IPS-15b (cell line): ENCODE measurements at regions not wholly inside any gene's neighbourhood (a gene's known extent, or its start where the extent isn't known, plus 50 kb on each side); places are given as distances from the start of the nearest gene placed in this dataset.

ENCODE experiments used
- H3K27me3 ChIP-seq: one replicate; pipeline ENCODE4 v1.6.1; 2013; ENCODE audit warnings: low read length; ENCODE audit not compliant: control insufficient read depth, insufficient read depth
- H3K36me3 ChIP-seq: one replicate; pipeline ENCODE4 v1.6.1; 2013; ENCODE audit warnings: low read length; ENCODE audit not compliant: control insufficient read depth, insufficient read depth
- H3K4me1 ChIP-seq: one replicate; pipeline ENCODE4 v1.6.1; 2013; ENCODE audit warnings: mild to moderate bottlenecking, low read length; ENCODE audit not compliant: control insufficient read depth, insufficient read depth
- H3K4me3 ChIP-seq: one replicate; pipeline ENCODE4 v1.5.1; 2013; ENCODE audit warnings: low read depth, low read length
- H3K9ac ChIP-seq: one replicate; pipeline ENCODE4 v1.6.1; 2013; ENCODE audit warnings: low read depth, mild to moderate bottlenecking, low read length
- H3K9me3 ChIP-seq: one replicate; pipeline ENCODE4 v1.6.1; 2013; ENCODE audit warnings: mild to moderate bottlenecking, low read length; ENCODE audit not compliant: control insufficient read depth, insufficient read depth

DNA sequence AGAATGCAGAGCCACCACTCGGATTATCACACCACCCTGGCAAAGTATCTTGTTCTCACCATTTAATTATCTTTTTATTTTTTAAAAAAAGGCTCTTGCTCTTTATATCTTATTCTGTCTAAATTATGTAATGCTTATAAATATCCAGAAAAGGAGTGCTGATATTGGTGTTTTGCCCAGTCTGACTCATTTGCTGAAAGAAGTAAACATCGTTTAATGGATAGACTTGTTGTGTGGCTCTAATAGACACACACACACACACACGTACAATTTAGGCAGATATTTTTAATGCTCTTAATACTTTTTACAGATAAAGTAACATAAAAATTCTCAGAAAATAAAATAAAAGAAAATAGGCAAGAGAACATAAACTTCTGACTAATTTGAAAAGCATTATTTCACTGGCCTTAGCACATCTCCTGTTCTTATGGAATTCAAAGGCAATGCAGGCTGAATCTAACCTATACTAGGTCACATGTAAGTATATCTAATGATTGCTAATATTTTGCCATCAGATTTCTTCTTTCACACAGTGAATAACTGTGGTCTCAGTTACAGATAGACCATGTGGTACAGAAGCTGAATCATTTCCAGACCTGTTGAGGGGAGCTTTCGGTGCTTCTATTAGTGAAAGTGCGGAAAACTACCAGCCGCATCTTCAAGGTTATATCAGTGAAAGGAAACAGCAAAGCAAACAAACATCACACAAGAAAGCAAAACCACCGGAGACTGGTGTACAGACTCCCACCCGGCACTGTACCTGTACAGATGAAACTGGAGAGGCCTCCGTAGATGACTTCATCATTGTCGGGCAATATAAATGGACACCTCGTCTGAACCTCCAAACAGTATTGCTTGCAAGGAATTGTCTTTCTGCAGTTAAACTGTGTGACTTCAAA lies 642.1 kb upstream of the ARGLU1 start:
- no peak overlapping the region for H3K4me3 ChIP-seq
- H3K36me3 ChIP-seq: no peaks in the 10 kb centered on the region
- no peaks in the 10 kb centered on the region for H3K27me3 ChIP-seq
- peaks cover 2% of the 10 kb centered on the region for H3K4me1 ChIP-seq
- no peak overlapping the region for H3K9ac ChIP-seq
- no peaks in the 10 kb centered on the region for H3K9me3 ChIP-seq

DNA sequence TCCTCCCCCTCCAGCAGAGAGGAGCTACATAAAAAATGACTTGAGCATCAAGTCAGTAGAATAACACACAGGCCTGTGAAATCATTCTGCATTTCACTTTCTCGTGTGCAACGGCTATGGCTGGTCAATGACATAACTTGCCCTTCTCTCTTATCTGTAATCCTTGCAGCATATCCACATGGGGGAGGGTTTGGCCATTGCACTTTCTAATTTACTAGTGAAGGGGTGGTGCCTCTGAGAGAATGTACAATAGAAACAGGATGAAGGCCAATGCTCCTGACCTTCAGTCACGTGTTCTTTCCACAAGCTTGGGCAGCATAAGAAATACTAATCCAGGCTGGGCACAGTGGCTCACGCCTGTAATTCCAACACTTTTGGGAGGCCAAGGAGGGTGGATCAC lies 641.0 kb upstream of the ARGLU1 start:
- Histone ChIP-seq H3K9me3 (no peaks in the 10 kb centered on the region), H3K9ac (no peak overlapping the region), H3K4me1 (peaks cover 2% of the 10 kb centered on the region), H3K4me3 (no peak overlapping the region), H3K36me3 (no peaks in the 10 kb centered on the region), H3K27me3 (no peaks in the 10 kb centered on the region)

DNA sequence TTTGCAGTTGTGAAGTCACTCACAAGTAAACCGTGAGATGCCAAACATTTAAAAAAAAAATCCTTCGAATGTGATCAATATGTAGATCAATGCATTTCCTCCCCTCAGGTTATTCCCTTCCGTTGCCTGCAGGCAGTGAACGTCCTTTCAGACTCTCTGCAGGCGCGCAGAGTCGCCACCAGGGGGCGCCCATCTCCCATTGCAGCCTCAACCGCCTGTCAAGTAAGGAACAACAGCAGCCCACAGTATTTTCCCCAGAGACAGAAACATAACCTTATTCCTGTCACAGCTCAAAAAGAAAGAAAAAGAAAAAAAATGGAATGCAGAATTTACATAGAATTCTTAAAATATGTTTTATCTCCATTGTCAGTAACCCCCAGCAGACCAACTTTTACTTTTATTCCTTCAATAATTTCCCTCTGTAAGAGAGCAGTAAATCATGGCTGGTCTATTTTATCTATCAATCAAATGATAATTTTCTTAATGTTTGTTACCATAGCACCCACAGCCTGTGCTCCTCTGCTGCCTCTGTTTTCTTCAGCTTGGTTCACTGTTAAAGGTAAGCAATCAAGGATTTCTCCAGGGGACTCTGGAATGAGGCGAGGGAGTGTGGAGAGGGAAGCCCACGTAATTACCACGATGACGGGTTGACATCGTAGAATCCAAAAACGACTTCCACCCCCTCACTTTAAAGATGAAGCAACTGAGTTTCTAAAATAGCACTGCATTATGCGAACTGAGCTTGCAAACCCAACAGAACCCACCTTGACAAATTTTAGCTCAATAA lies 637.6 kb upstream of the ARGLU1 start:
- Histone ChIP-seq H3K4me1 (peaks cover 2% of the 10 kb centered on the region), H3K27me3 (no peaks in the 10 kb centered on the region), H3K9ac (no peak overlapping the region), H3K9me3 (no peaks in the 10 kb centered on the region), H3K36me3 (no peaks in the 10 kb centered on the region), H3K4me3 (no peak overlapping the region)

DNA sequence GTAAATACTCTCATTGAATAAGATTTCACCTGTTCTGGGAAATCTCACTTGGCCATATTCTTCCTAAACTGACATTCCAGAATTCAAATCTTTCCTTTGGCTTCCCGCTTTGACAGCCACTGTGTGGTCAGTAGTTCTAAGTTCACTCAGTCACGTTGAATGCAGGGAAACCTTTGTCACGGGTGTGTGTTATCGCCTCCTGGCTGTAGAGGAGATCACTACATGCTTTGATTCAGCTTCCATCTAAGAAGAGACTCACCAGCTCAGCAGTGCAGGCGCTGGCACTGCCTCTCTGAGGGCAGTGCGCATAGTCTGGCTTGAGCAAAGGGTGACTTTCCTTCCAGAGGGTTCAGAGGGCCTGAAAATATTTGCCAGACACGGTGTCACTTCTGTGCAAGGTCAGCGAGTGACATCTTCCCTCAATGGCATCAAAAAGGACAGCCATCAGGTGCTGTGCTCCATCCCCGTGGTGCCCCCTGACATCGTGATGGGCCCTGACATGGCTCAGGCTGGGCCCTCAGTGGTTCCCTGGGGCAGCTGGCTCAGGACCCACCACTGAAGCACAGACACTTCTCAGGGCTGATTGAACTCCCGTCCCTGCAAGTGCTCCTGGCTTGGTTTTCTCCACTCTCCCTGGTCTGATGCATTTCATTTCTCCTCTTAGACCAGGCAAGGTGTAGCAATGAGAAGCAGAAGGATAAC lies 635.4 kb upstream of the ARGLU1 start:
- peaks cover 2% of the 10 kb centered on the region for H3K4me1 ChIP-seq
- H3K9me3 ChIP-seq: no peaks in the 10 kb centered on the region
- no peak overlapping the region for H3K9ac ChIP-seq
- H3K27me3 ChIP-seq: no peaks in the 10 kb centered on the region
- H3K36me3 ChIP-seq: no peaks in the 10 kb centered on the region
- no peak overlapping the region for H3K4me3 ChIP-seq

DNA sequence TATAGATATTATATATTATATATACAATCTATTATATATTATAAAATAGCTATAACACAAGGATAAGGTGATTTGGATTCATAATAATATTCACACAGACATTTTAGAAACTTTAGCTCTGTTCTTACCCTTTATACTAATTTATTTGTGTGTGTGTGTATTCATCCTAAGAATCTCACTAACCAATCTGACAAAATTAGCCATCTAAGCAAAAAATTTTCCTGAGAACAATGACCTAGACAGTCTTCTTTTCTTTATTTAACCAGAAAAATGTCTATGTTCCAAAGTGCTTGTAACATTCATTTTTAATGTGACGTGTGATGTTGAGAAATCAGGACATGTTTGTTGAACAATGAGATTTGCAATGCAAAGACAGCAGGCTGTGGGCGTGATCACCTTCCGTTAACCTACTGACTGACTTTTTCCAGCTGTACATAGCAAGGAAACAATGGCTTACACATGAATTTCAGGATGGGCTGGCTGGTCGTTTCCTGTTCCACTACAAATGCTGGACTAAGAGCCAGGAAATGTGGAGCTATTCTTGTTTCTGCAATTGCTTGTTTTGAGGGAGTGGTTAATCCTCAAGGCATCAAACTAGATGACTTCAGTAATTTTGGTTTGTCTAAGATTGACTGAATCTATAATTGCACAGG lies 634.6 kb upstream of the ARGLU1 start:
- Histone ChIP-seq H3K4me3 (no peak overlapping the region), H3K4me1 (peaks cover 2% of the 10 kb centered on the region), H3K9ac (no peak overlapping the region), H3K36me3 (no peaks in the 10 kb centered on the region), H3K9me3 (no peaks in the 10 kb centered on the region), H3K27me3 (no peaks in the 10 kb centered on the region)

DNA sequence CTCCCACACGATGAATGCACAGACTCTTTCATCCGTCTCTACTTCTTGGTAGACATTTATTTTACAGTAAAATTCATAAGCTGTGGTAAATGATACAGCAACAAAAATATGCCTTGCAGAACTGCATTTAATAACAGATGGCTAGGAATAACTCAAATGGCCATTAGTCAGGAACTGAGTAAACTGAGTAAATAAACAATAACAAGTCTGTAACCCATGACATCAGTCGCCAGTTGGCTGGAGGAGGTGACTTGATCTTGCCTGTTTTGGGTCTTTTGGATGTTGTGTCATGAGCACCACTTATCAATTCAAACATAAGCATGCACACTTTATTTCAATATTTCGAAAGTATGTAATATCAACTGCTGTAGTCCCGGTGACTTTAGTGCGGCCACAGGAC lies 632.6 kb upstream of the ARGLU1 start:
- no peaks in the 10 kb centered on the region for H3K9me3 ChIP-seq
- peaks cover under 1% of the 10 kb centered on the region for H3K4me1 ChIP-seq
- no peak overlapping the region for H3K9ac ChIP-seq
- no peak overlapping the region for H3K4me3 ChIP-seq
- H3K36me3 ChIP-seq: no peaks in the 10 kb centered on the region
- H3K27me3 ChIP-seq: peaks cover under 1% of the 10 kb centered on the region

DNA sequence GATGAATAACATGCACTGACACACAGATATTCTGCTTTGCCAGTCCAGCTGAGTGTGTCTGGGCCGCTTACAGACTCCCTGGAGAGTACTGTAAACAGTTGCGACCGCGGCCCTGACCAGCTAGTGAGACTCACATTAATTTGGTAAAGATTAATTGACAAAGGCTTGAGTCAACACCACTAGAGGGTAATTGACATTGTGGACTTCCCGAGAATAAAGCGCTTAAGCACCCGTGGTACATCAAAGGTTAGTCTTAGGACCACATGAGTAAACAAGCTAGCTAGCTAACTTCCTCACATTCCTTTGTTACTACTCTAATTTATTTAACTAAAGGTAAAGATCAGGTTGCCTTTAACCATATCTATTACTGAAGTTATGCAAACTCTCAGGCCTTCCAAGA lies 624.4 kb upstream of the ARGLU1 start:
- H3K4me1 ChIP-seq: peaks cover 6% of the 10 kb centered on the region
- H3K4me3 ChIP-seq: no peak overlapping the region
- H3K9me3 ChIP-seq: no peaks in the 10 kb centered on the region
- no peak overlapping the region for H3K9ac ChIP-seq
- H3K36me3 ChIP-seq: no peaks in the 10 kb centered on the region
- peaks cover 24% of the 10 kb centered on the region for H3K27me3 ChIP-seq

DNA sequence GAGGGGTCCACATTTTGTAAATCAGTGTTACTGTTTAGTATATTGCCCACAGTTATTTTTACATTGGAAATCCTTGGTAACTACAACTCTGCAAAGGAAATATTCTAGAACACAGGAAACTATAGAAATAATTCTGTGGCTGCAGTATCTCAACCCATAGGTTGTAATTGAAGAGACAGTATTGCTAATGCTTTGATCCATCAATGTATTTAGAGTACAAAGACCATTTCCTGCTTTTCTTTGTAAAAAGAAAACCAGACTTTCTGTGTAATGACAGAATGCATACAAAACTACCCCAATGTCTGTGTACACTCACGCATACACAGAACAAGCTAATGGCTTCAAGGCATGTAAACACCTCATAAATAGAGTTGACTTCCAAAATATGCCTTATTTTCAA lies 622.1 kb upstream of the ARGLU1 start:
- Histone ChIP-seq H3K9ac (no peak overlapping the region), H3K9me3 (no peaks in the 10 kb centered on the region), H3K4me3 (no peak overlapping the region), H3K36me3 (no peaks in the 10 kb centered on the region), H3K4me1 (peaks cover 6% of the 10 kb centered on the region), H3K27me3 (peaks cover 21% of the 10 kb centered on the region)

DNA sequence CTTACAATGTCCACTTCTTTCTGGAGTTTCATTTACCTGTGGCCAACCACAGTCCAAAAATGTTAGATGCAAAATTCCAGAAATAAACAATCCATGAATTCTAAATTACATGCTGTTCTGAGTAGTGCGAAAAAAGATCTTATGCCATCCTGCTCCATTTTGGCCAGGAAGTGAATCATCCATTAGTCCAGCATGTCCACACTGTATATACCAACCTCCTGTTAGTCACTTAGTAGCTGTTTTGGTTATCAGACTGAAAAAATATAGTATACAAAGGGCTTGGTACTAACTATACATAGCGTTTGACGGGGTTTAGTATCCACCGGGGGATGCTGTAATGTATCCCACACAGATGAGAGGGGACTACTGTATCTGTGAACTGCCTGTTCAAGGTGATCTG lies 618.0 kb upstream of the ARGLU1 start:
- Histone ChIP-seq H3K9ac (no peak overlapping the region), H3K4me3 (no peak overlapping the region), H3K36me3 (no peaks in the 10 kb centered on the region), H3K27me3 (peaks cover 2% of the 10 kb centered on the region), H3K9me3 (no peaks in the 10 kb centered on the region), H3K4me1 (no peaks in the 10 kb centered on the region)

DNA sequence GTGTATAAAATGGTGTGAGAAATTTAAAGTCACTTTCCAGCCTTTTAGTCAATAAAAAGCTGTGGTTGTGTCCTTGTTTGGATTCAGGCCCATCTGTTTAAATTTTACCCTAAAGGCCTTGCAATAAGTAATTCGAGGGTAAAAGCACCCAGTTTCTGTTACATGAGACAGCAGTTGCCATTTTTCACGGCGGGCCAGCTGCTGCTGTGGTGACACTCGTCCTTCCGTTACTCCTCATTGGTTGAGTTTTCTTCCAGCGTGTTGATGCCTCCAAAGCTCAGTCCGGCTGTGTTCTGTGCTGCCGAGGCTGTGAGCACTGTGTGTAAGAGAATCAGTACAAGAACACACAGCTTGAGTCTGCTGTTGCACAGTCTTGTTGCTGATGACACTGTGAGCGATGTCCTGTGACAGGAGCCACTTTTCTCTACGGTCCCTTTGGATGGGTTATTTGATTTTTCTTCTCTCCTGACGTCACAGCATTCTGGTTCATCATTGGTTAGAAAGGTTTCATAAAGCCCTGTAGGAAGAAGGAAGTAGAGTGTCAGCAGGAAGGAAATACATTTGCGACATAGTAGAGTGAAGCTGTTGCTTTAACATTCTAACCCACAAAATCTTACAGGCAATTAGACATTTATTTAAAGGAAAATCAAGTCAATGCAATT lies 602.5 kb upstream of the ARGLU1 start:
- Histone ChIP-seq H3K36me3 (no peaks in the 10 kb centered on the region), H3K4me3 (no peak overlapping the region), H3K9me3 (no peaks in the 10 kb centered on the region), H3K9ac (no peak overlapping the region), H3K27me3 (no peaks in the 10 kb centered on the region), H3K4me1 (no peaks in the 10 kb centered on the region)

DNA sequence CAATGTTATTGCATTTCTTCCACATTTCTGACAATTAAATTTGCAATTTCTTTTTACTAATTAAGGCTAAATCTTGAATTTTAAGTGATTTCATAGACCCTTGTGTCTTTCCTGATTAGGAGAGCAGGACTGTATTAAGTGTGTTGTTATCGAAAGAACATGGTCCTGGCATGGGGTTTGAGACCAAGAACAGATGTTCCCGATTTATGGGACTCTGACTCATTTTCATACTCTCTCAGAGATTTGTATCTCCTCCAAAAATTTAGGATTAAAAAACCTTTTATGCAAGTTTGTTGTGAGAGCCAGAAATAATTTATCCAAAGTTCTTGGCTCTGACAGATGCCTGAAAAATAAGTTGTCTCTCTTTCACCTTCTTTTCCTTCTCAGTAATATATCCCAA lies 589.3 kb upstream of the ARGLU1 start:
- Histone ChIP-seq H3K36me3 (no peaks in the 10 kb centered on the region), H3K4me1 (no peaks in the 10 kb centered on the region), H3K4me3 (no peak overlapping the region), H3K9ac (no peak overlapping the region), H3K27me3 (no peaks in the 10 kb centered on the region), H3K9me3 (no peaks in the 10 kb centered on the region)
